GM10248 (cell line): ENCODE measurements at regions not wholly inside any gene's neighbourhood (a gene's known extent, or its start where the extent isn't known, plus 50 kb on each side); places are given as distances from the start of the nearest gene placed in this dataset.

ENCODE experiments used
- CTCF ChIA-PET: fragments of 300-600 bp; sonication (Branson Sonifier 250); formaldehyde crosslinking; extraction: SDS; loops from one replicate; lab custom pipeline; 2021; ENCODE audit warnings: antibody characterized with exemption; lab: Yijun Ruan, JAX
- POLR2A ChIA-PET: fragments of 350-650 bp; sonication (Branson Sonifier 250); formaldehyde crosslinking; extraction: SDS; loops from one replicate; lab custom pipeline; 2020; ENCODE audit warnings: antibody characterized with exemption; lab: Yijun Ruan, JAX
- DNase-seq: peaks from one replicate; pipeline ENCODE4 v3.0.0; 2012; ENCODE audit errors: extremely low spot score
- TF ChIP-seq, protein P1 (sequence below): IDR thresholded peaks from 2 replicates; pipeline ENCODE4 v1.5.1; 2012; ENCODE audit warnings: mild to moderate bottlenecking, low read depth; ENCODE audit errors: extremely low read depth, missing control alignments, control extremely low read depth

DNA sequence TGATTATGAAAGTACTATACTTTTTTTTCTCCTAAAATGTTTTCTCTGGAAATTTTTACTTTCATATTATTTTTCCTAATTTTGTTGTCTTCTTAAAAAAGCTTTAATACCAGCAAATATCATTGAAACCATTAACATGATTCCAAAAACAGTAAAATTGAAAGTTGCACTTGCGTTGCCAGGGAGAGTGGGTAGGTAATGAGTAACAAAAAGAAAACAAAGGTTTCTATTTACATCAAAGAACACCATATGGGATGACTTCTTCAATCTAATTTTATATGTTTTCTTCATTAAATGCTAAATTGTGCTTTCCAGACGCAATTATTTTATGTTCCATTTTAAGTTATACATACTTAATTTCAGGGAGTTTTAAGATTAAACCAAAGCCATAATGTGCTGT, 108.3 kb upstream of the VCX2 start:
- TF ChIP-seq, protein P1, sequence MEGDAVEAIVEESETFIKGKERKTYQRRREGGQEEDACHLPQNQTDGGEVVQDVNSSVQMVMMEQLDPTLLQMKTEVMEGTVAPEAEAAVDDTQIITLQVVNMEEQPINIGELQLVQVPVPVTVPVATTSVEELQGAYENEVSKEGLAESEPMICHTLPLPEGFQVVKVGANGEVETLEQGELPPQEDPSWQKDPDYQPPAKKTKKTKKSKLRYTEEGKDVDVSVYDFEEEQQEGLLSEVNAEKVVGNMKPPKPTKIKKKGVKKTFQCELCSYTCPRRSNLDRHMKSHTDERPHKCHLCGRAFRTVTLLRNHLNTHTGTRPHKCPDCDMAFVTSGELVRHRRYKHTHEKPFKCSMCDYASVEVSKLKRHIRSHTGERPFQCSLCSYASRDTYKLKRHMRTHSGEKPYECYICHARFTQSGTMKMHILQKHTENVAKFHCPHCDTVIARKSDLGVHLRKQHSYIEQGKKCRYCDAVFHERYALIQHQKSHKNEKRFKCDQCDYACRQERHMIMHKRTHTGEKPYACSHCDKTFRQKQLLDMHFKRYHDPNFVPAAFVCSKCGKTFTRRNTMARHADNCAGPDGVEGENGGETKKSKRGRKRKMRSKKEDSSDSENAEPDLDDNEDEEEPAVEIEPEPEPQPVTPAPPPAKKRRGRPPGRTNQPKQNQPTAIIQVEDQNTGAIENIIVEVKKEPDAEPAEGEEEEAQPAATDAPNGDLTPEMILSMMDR = no peak
- no peak for DNase-seq
- POLR2A ChIA-PET = no interaction called here
- CTCF ChIA-PET = no interaction called here

DNA sequence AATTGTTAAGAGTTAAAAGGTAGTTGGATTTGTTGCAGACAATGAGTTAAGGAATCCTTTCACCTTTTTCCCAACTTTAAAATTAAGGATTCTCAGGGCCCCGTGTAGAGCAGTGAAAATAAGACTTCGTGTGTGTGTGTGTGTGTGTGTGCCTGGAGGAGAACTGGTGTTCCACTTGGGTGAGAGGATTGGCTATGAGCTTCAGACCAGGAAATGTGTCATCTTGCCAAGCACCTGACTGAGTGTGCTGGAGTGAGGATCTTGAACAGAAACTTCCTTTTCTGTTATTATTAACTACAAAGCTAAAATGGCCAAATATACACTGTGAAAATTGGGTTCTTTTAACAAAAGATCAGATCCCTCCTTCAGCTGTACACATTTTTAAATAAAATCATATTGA, 113.1 kb upstream of the VCX2 start:
- POLR2A ChIA-PET = no interaction called here

DNA sequence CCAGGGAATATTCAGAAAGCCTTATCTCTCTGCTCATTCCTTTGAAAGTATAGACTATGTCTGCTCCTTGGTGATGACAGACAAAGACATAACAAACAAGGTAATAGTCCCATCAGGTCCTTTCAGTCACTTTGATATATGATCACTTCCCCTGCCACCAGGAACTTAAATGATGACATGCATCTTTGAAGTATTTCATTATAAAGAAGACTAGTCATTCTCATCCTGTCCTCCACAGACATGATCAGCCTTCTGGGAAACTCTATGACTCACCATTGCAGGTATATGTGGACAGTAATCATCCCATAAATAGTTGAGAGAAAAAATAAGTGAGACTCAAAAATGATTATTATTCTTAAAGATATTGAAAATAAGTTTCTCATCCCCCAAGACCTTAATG, 117.5 kb upstream of the VCX2 start:
- no peak for DNase-seq
- POLR2A ChIA-PET = no interaction called here
- TF ChIP-seq, protein P1 = no peak
- CTCF ChIA-PET = no interaction called here

More for the DNA sequence above, 113.1 kb upstream of the VCX2 start:
- CTCF ChIA-PET = no interaction called here
- TF ChIP-seq, protein P1 = no peak
- no peak for DNase-seq

DNA sequence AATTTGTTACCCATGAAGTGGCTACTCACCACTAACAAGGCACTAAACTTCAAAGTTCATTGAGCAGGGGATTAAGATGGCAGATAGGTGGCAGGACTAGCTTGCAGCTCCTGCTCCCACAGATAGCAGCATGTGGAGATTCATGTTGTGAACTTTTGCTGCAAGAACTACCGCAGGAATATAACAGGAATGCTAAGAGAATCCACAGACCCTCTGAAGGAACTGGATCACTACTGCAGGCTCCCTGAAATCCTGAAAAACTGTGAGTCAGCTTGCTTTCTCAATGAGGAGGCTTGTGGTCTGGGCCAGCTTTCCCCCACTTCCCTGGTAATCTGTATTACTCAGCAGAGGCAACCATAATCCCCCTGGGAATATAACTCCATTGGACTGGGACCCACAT, 118.5 kb upstream of the VCX2 start:
- no peak for DNase-seq
- TF ChIP-seq, protein P1 = no peak
- ChIA-PET CTCF (no interaction called here), POLR2A (no interaction called here)

DNA sequence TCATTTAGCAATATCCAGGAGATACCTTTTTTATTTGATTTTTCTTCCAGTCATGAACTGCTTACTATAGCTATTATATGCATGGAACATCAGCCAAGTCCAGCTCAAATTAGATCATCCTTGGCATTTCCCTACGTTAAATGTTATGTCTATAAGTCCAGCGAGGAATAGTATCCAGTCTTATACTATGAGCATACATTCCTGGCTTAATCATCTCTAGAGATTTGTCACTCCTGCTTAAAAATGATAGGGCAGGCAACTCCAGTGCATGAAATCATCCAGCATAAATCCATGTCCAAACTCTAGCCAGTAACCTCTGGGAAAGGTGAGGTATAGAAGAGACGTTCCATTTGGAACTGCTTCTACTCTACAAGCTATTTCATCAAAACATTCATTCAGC, 126.7 kb upstream of the VCX2 start:
- POLR2A ChIA-PET = no interaction called here
- no peak for DNase-seq
- CTCF ChIA-PET = no interaction called here
- TF ChIP-seq, protein P1 = no peak

DNA sequence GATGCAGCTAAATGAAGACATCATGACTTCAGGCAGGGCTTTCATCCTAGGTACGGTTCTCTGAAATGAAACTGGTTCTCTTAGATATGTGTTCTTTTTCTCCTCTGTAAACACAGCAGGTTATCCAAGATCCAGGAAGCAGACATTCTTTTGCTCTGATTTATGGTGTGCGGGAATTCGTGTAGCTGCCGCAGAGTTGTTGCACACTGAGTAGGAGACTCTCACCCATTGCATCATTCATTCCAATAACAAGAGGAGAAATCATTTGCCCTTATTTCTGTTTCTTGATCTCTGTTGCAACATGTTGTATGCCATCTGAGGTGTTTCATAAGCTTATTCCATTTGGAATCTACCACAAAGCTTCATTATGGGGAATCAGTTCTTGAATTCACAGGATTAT, 133.6 kb upstream of the VCX2 start:
- POLR2A ChIA-PET = no interaction called here
- TF ChIP-seq, protein P1 = no peak
- DNase-seq = no peak
- CTCF ChIA-PET = interaction anchor here (1.6 kb wide), 1 partner anchor 25 kb away, joined by 5 read pairs; no protein-coding TSS in a partner anchor

DNA sequence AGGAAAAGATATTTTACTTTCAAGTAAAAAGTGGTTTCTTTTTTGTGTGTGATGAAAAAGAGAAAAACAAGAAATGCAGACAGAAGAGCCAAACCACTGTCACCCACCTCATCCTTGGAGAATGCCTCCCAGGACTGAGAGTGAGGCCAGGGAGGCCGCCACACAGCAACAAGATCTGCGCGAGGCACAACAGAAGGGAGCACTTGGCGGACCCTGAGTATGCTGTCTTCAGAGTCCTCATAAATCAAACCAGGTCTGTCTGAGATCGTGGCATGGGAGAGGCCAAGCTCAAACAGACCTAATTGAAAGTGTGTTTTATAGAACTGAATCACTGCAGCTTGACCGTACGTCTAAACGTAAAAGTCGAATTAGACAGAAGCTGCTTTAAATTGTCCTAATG, 134.3 kb upstream of the VCX2 start:
- TF ChIP-seq, protein P1 = no peak
- no peak for DNase-seq
- ChIA-PET POLR2A (no interaction called here), CTCF (no interaction called here)
